Esophagus squamous epithelium (tissue), 5 donors: ENCODE measurements at regions not wholly inside any gene's neighbourhood (a gene's known extent, or its start where the extent isn't known, plus 50 kb on each side); places are given as distances from the start of the nearest gene placed in this dataset.
A peak's percentile ranks its signal among the peaks of the same experiment; 100 is the strongest.

Experiments used
- DNase-seq: peaks from one replicate; lab custom pipeline; 2025; lab: John Stamatoyannopoulos, UW
- H3K27ac ChIP-seq, 4 donors: fragments of 200-600 bp; sonication (generic); one replicate each; pipeline ENCODE4 v1.5.1; 2016 to 2019; ENCODE audit warnings: mild to moderate bottlenecking in 1 of 4
- H3K27me3 ChIP-seq, 4 donors: fragments of 200-600 bp; sonication (generic); 1 replicate in 3 of 4; 2 replicates in 1 of 4; pipeline versions ENCODE4 v1.5.1 to v1.6.0; 2017 to 2021; ENCODE audit warnings: antibody characterized with exemption in 1 of 4
- H3K36me3 ChIP-seq, 3 donors: fragments of 200-600 bp; sonication (generic); one replicate each; pipeline ENCODE4 v1.5.1; 2016 to 2019
- H3K4me1 ChIP-seq, 3 donors: fragments of 200-600 bp; sonication (generic); one replicate each; pipeline ENCODE4 v1.5.1; 2017 to 2019
- H3K4me3 ChIP-seq, 4 donors: fragments of 200-600 bp; sonication (generic); 1 replicate in 3 of 4; 2 replicates in 1 of 4; pipeline ENCODE4 v1.5.1; 2016 to 2019; ENCODE audit warnings: mild to moderate bottlenecking in 2 of 4, moderate library complexity in 1 of 4
- H3K9me3 ChIP-seq, 3 donors: fragments of 200-600 bp; sonication (generic); one replicate each; pipeline ENCODE4 v1.5.1; 2016 to 2019
- POLR2A ChIP-seq, 4 donors: fragments of 450-650 bp; IDR thresholded peaks; one replicate each; pipeline ENCODE4 v1.6.1; 2017; ENCODE audit warnings: antibody characterized with exemption in 4 of 4, mild to moderate bottlenecking in 4 of 4, moderate library complexity in 3 of 4
- WGBS, 2 donors: methylation state at CpG; one replicate each; pipeline ENCODE4 v1.1.5; 2018; 5-methylcytosine and 5-hydroxymethylcytosine counted together
- intact Hi-C: fragments of 100-400 bp; cut with DNase I; formaldehyde crosslinking; loops from one replicate; pipeline ENCODE4 v1.15.0; 2022
- TF ChIP-seq, protein P1 (sequence below), 6 experiments: fragments of 450-650 bp in 4 of 6; fragments of 200-600 bp in 2 of 6; sonication (generic) in 2 of 6; IDR thresholded peaks; one replicate each; pipeline ENCODE4 v1.5.1; 2016 to 2019; ENCODE audit warnings: antibody characterized with exemption in 6 of 6, mild to moderate bottlenecking in 4 of 6, moderate library complexity in 4 of 6
- donor health status: DM: yes; HTN: yes; CAD: no.

DNA sequence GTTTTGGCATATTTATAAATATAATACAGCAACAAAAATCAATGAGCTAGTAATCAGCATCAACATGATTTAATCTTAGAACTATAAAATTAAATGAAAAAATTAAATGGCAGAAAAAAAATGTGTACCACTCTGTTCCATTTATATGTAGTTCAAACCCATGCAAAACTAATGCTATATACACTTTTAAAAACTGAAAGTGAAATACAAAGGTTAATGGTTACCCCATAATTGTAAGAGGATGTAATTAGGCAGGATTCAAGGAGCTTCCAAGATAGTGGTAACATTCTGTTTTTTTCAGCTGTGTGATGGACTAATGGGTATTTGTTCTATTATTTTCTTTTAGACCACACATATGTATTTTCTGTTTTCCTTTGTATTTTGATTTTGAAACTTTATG, 492.1 kb downstream of the UTRN start:
- Histone ChIP-seq H3K4me3 (no peak overlapping the region), H3K9me3 (no peaks in the 10 kb centered on the region), H3K27ac (no peak overlapping the region), H3K27me3 (no peaks in the 10 kb centered on the region), H3K36me3 (peaks cover 0 to 59% (median 0%) of the 10 kb centered on the region in 3 donors), H3K4me1 (no peaks in the 10 kb centered on the region)
- intact Hi-C loops = no loop called here
- TF ChIP-seq POLR2A (IDR thresholded peaks at IDR 0.05) = no peak
- TF ChIP-seq, protein P1, sequence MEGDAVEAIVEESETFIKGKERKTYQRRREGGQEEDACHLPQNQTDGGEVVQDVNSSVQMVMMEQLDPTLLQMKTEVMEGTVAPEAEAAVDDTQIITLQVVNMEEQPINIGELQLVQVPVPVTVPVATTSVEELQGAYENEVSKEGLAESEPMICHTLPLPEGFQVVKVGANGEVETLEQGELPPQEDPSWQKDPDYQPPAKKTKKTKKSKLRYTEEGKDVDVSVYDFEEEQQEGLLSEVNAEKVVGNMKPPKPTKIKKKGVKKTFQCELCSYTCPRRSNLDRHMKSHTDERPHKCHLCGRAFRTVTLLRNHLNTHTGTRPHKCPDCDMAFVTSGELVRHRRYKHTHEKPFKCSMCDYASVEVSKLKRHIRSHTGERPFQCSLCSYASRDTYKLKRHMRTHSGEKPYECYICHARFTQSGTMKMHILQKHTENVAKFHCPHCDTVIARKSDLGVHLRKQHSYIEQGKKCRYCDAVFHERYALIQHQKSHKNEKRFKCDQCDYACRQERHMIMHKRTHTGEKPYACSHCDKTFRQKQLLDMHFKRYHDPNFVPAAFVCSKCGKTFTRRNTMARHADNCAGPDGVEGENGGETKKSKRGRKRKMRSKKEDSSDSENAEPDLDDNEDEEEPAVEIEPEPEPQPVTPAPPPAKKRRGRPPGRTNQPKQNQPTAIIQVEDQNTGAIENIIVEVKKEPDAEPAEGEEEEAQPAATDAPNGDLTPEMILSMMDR (IDR thresholded peaks at IDR 0.05) = no peak
- no peak for DNase-seq

DNA sequence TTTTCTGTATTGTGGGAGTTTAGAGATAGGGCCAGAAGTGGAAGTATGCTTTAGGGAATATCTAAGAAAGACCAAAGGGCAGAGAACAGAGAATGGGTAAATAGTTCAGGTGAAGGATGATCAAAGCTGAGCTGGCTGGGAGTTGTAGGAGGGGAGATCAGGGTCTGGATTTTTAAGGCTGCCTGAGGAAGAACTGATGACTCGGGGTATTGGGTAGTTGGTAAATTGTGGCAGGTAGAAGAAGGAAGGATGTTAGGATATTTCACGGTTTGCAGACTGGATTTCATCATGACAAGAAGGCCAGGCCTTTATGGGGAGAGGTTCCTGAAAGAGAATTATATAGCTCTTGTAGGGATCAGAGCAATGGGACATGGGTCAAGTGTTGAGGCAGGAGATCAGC, 492.9 kb downstream of the UTRN start:
- no peaks in the 10 kb centered on the region for H3K4me1 ChIP-seq
- no peaks in the 10 kb centered on the region for H3K27me3 ChIP-seq
- intact Hi-C loops = no loop called here
- H3K27ac ChIP-seq = no peak overlapping the region
- peaks cover 0 to 57% (median 0%) of the 10 kb centered on the region in 3 donors for H3K36me3 ChIP-seq
- DNase-seq = no peak
- TF ChIP-seq POLR2A (IDR thresholded peaks at IDR 0.05) = no peak
- TF ChIP-seq, protein P1 (IDR thresholded peaks at IDR 0.05) = no peak
- H3K4me3 ChIP-seq = no peak overlapping the region
- H3K9me3 ChIP-seq = no peaks in the 10 kb centered on the region
- 86 to 89% methylated on average over 2 of the region's 2 CpGs for WGBS, 2 donors

DNA sequence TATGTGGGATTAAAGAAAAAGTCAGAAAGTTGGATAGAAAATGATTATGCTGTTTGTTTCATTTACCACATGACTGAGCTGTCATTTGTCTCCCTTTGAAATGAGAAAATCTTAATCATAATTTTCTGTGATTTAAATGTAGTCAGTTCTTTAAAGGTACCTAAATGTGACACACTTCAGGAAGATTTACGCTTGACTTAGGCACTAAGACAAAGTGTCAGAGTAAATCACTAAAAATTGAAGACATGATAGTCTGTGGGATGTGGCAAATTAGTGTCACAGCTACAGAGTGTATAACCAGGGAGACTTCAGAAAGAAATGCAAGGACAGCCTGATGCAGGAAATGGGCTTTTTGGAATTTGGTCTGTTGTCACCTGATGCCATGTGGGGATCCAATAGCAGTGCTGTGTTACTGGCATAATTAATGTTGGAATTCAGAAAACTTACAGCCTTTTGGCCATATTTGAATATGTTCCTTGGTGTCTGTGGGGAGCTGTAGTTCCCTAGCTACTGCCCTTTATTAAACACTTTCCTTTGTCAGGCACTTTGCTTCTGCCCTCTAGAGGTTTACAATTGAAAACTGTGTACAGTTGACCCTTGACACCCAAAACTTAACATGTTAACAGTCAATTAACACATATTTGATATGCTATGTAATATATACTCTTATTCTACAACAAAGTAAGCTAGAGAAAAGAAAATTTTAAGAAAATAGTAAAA, 493.8 kb downstream of the UTRN start:
- H3K9me3 ChIP-seq = no peaks in the 10 kb centered on the region
- peaks cover 0 to 56% (median 0%) of the 10 kb centered on the region in 3 donors for H3K36me3 ChIP-seq
- no peak for TF ChIP-seq POLR2A (IDR thresholded peaks at IDR 0.05)
- TF ChIP-seq, protein P1 (IDR thresholded peaks at IDR 0.05) = peak in 1 of 6 experiments; percentile 12
- no peak overlapping the region for H3K27ac ChIP-seq
- no peak overlapping the region for H3K4me3 ChIP-seq
- 100% methylated on average over 1 of the region's 1 CpG for WGBS, 2 donors
- no peak for DNase-seq
- H3K4me1 ChIP-seq = no peaks in the 10 kb centered on the region
- H3K27me3 ChIP-seq = no peaks in the 10 kb centered on the region
- intact Hi-C loops = no loop called here

- no peaks in the 10 kb centered on the region for H3K4me1 ChIP-seq
- H3K9me3 ChIP-seq = no peaks in the 10 kb centered on the region
- 82 to 83% methylated on average over 3 of the region's 3 CpGs for WGBS, 2 donors
- no peaks in the 10 kb centered on the region for H3K27me3 ChIP-seq
- H3K4me3 ChIP-seq = no peak overlapping the region
- TF ChIP-seq, protein P1 (IDR thresholded peaks at IDR 0.05) = no peak
- TF ChIP-seq POLR2A (IDR thresholded peaks at IDR 0.05) = no peak
- intact Hi-C loops = no loop called here
- no peak overlapping the region for H3K27ac ChIP-seq
- H3K36me3 ChIP-seq = peaks cover 0 to 38% (median 0%) of the 10 kb centered on the region in 3 donors
- no peak for DNase-seq
Observed at GRCh38 chr6:144781836-144782235, 496.7 kb downstream of the UTRN start.

DNA sequence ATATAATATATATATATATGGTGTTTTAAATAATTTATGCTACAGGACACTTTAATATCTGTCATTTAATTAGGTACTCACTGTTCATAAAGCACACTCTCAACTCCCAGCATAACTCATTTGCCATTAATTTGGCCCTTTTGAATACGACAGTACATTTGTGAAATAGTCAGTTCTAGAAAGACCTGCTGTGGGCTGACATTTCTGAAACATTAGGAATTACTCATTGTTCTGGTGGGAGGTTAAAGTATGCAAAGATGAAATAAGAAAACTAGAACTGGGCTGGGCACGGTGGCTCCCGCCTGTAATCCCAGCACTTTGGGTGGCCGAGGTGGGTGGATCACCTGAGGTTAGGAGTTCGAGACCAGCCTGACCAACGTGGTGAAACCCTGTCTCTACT, 497.5 kb downstream of the UTRN start:
- DNase-seq = no peak
- Histone ChIP-seq H3K27me3 (no peaks in the 10 kb centered on the region), H3K27ac (no peak overlapping the region), H3K4me1 (no peaks in the 10 kb centered on the region), H3K9me3 (no peaks in the 10 kb centered on the region), H3K4me3 (no peak overlapping the region), H3K36me3 (peaks cover 0 to 37% (median 0%) of the 10 kb centered on the region in 3 donors)
- TF ChIP-seq, protein P1 (IDR thresholded peaks at IDR 0.05) = no peak
- TF ChIP-seq POLR2A (IDR thresholded peaks at IDR 0.05) = no peak
- WGBS, 2 donors = 80 to 93% methylated on average over 6 of the region's 6 CpGs
- intact Hi-C loops = no loop called here
